ENCODE measurements at regions not wholly inside any gene's neighbourhood (a gene's known extent, or its start where the extent isn't known, plus 50 kb on each side); places are given as distances from the start of the nearest gene placed in this dataset.

- Mint-ChIP-seq H3K4me3 (no peak overlapping the region), H3K9me3 (0 out of 2 replicates have a peak, but pooled peaks cover 5% of the 10 kb centered on the region), H3K27ac (no peak overlapping the region), H3K27me3 (ENCODE audit: low read depth) (no peaks in the 10 kb centered on the region; the same call in 1 of the 2 replicates), H3K36me3 (no peaks in the 10 kb centered on the region), H3K4me1 (no peaks in the 10 kb centered on the region)
- ChIA-PET POLR2A (no interaction called here), CTCF (no interaction called here)
- TF ChIP-seq HMGA2 (CRISPR knock-in tag; IDR thresholded peaks at IDR 0.05) (no peak), GTF2I (CRISPR knock-in tag; conservative IDR thresholded peaks at IDR 0.05) (no peak), ZSCAN18 (CRISPR knock-in tag; IDR thresholded peaks at IDR 0.05) (no peak), ZNF121 (CRISPR knock-in tag; IDR thresholded peaks at IDR 0.05) (no peak), MAX (CRISPR knock-in tag; IDR thresholded peaks at IDR 0.05) (no peak), NFATC4 (CRISPR knock-in tag; IDR thresholded peaks at IDR 0.05) (no peak), ZNF219 (CRISPR knock-in tag; IDR thresholded peaks at IDR 0.05; ENCODE audit: borderline replicate concordance) (no peak), KAT7 (CRISPR knock-in tag; IDR thresholded peaks at IDR 0.05; ENCODE audit: borderline replicate concordance) (no peak), SP1 (CRISPR knock-in tag; conservative IDR thresholded peaks at IDR 0.05) (no peak), ZNF232 (CRISPR knock-in tag; IDR thresholded peaks at IDR 0.05) (no peak), ATF3 (CRISPR knock-in tag; conservative IDR thresholded peaks at IDR 0.05) (no peak), ESRRA (CRISPR knock-in tag; IDR thresholded peaks at IDR 0.05; ENCODE audit: borderline replicate concordance) (no peak), MLX (CRISPR knock-in tag; IDR thresholded peaks at IDR 0.05) (no peak), ZNF416 (CRISPR knock-in tag; IDR thresholded peaks at IDR 0.05) (no peak), ARID4B (CRISPR knock-in tag; IDR thresholded peaks at IDR 0.05; ENCODE audit: borderline replicate concordance) (no peak), ZNF396 (CRISPR knock-in tag; IDR thresholded peaks at IDR 0.05; ENCODE audit: borderline replicate concordance) (no peak), ZNF532 (CRISPR knock-in tag; IDR thresholded peaks at IDR 0.05; ENCODE audit: borderline replicate concordance) (no peak)
- DNase-seq (ENCODE audit: low spot score) (no peak), ATAC-seq (no peak)
Measured at GRCh38 chr7:134371536-134371935, 54.8 kb upstream of the SLC35B4 start.

Measured in WTC11 (cell line).